Astrocyte (in vitro differentiated cells and primary cell): ENCODE measurements at regions not wholly inside any gene's neighbourhood (a gene's known extent, or its start where the extent isn't known, plus 50 kb on each side); places are given as distances from the start of the nearest gene placed in this dataset.

Experiments
- DNase-seq: peaks from one replicate; pipeline ENCODE4 v3.0.0-alpha.2; 2010; ENCODE audit warnings: low read depth
- FAIRE-seq: peaks from 2 replicates; lab custom pipeline; 2011; peaks lifted over from hg19 to GRCh38; lab: Jason Lieb, UNC
- H2AFZ ChIP-seq: 2 replicates; pipeline ENCODE4 v1.6.0; 2012; ENCODE audit warnings: low read depth, low read length, inconsistent platforms
- H3K27ac ChIP-seq: 2 replicates; pipeline ENCODE4 v1.5.1; 2011; ENCODE audit warnings: low read depth, low read length, inconsistent platforms
- H3K27me3 ChIP-seq: 2 replicates; pipeline ENCODE4 v1.6.0; 2011; ENCODE audit warnings: low read length, inconsistent platforms; ENCODE audit not compliant: insufficient read depth
- H3K36me3 ChIP-seq: 2 replicates; pipeline ENCODE4 v1.5.1; 2011; ENCODE audit warnings: low read length, inconsistent platforms; ENCODE audit not compliant: insufficient read depth
- H3K4me1 ChIP-seq: 2 replicates; pipeline ENCODE4 v1.5.1; 2011; ENCODE audit warnings: low read length, inconsistent platforms; ENCODE audit not compliant: insufficient read depth
- H3K4me2 ChIP-seq: 2 replicates; pipeline ENCODE4 v1.6.0; 2012; ENCODE audit warnings: low read length, inconsistent platforms
- H3K4me3 ChIP-seq: 2 replicates; pipeline ENCODE4 v1.5.1; 2011; ENCODE audit warnings: low read depth, mild to moderate bottlenecking, low read length, inconsistent platforms; ENCODE audit not compliant: insufficient read depth
- H3K79me2 ChIP-seq: 2 replicates; pipeline ENCODE4 v1.6.0; 2012; ENCODE audit warnings: mild to moderate bottlenecking, low read length, inconsistent platforms; ENCODE audit not compliant: insufficient read depth
- H3K9ac ChIP-seq: 2 replicates; pipeline ENCODE4 v1.6.0; 2012; ENCODE audit warnings: mild to moderate bottlenecking, low read length, inconsistent platforms
- H3K9me3 ChIP-seq: 2 replicates; pipeline ENCODE4 v1.5.1; 2012; ENCODE audit warnings: low read depth, mild to moderate bottlenecking, low read length, inconsistent platforms; ENCODE audit not compliant: insufficient read depth
- H4K20me1 ChIP-seq: 2 replicates; pipeline ENCODE4 v1.6.0; 2012; ENCODE audit warnings: low read length, inconsistent platforms; ENCODE audit not compliant: insufficient read depth
- H3K27ac Mint-ChIP-seq: one replicate; pipeline ENCODE4 v1.8.0; 2021; ENCODE audit warnings: mild to moderate bottlenecking, mixed read lengths; ENCODE audit not compliant: unreplicated experiment
- H3K27me3 Mint-ChIP-seq: one replicate; pipeline ENCODE4 v1.8.0; 2021; ENCODE audit warnings: low read depth, mixed read lengths; ENCODE audit not compliant: unreplicated experiment
- H3K36me3 Mint-ChIP-seq: one replicate; pipeline ENCODE4 v1.8.0; 2021; ENCODE audit warnings: low read depth, mixed read lengths; ENCODE audit not compliant: unreplicated experiment
- H3K4me1 Mint-ChIP-seq: one replicate; pipeline ENCODE4 v1.8.0; 2021; ENCODE audit warnings: low read depth, mixed read lengths; ENCODE audit not compliant: unreplicated experiment
- H3K4me3 Mint-ChIP-seq: one replicate; pipeline ENCODE4 v1.8.0; 2021; ENCODE audit warnings: mild to moderate bottlenecking, moderate library complexity, mixed read lengths; ENCODE audit not compliant: unreplicated experiment
- H3K9me3 Mint-ChIP-seq: one replicate; pipeline ENCODE4 v1.8.0; 2021; ENCODE audit warnings: mild to moderate bottlenecking, mixed read lengths; ENCODE audit not compliant: unreplicated experiment
- EZH2 ChIP-seq: IDR thresholded peaks from 2 replicates; pipeline ENCODE4 v1.6.1; 2012; ENCODE audit warnings: mild to moderate bottlenecking, low read length, inconsistent platforms; ENCODE audit not compliant: insufficient read depth
- TF ChIP-seq, protein P1 (sequence below): IDR thresholded peaks from 2 replicates; pipeline ENCODE4 v1.5.1; 2011; ENCODE audit warnings: low read depth, mild to moderate bottlenecking, inconsistent platforms, low read length, moderate library complexity; ENCODE audit not compliant: insufficient read depth

DNA sequence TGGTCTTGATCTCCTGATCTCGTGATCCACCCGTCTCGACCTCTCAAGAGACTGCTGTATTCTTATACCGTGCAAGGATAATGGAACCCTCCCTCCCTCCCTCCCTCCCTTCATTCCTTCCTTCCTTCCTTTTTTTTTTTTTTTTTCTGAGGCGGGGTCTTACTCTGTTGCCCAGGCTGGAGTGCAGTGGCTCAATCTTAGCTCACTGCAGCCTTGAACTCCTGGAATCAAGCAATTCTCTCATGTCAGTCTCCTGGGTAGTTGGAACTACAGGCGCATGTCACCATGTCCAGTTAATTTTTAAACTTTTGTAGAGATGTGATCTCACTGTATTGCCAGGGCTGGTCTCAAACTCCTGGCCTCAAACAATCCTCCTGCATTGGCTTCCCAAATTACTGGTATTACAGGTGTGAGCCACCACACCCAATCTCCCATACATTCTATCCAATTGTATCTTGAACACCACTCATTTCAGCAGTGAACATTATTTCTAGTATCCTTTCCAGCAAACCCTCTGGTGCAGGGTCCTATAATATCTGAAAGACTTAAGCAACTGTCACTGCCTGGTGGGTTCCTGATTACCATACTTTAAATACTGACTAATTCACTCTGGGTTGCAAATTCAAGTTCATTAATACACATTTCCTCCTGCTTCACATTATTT, 210.0 kb upstream of the ZNF217 start:
- Mint-ChIP-seq H3K36me3 (no peaks in the 10 kb centered on the region), H3K4me3 (no peak overlapping the region), H3K4me1 (peaks cover 3% of the 10 kb centered on the region), H3K9me3 (no peaks in the 10 kb centered on the region), H3K27me3 (no peaks in the 10 kb centered on the region), H3K27ac (no peak overlapping the region)
- Histone ChIP-seq H3K9me3 (no peaks in the 10 kb centered on the region), H3K4me3 (no peak overlapping the region), H3K4me2 (no peak overlapping the region), H3K27ac (no peak overlapping the region), H2AFZ (no peak overlapping the region), H3K27me3 (no peaks in the 10 kb centered on the region), H3K36me3 (no peaks in the 10 kb centered on the region), H3K4me1 (peaks cover 9% of the 10 kb centered on the region), H3K79me2 (no peaks in the 10 kb centered on the region), H4K20me1 (no peaks in the 10 kb centered on the region), H3K9ac (no peak overlapping the region)
- TF ChIP-seq, protein P1, sequence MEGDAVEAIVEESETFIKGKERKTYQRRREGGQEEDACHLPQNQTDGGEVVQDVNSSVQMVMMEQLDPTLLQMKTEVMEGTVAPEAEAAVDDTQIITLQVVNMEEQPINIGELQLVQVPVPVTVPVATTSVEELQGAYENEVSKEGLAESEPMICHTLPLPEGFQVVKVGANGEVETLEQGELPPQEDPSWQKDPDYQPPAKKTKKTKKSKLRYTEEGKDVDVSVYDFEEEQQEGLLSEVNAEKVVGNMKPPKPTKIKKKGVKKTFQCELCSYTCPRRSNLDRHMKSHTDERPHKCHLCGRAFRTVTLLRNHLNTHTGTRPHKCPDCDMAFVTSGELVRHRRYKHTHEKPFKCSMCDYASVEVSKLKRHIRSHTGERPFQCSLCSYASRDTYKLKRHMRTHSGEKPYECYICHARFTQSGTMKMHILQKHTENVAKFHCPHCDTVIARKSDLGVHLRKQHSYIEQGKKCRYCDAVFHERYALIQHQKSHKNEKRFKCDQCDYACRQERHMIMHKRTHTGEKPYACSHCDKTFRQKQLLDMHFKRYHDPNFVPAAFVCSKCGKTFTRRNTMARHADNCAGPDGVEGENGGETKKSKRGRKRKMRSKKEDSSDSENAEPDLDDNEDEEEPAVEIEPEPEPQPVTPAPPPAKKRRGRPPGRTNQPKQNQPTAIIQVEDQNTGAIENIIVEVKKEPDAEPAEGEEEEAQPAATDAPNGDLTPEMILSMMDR: no peak
- no peak for TF ChIP-seq EZH2
- no peak for FAIRE-seq
- no peak for DNase-seq

DNA sequence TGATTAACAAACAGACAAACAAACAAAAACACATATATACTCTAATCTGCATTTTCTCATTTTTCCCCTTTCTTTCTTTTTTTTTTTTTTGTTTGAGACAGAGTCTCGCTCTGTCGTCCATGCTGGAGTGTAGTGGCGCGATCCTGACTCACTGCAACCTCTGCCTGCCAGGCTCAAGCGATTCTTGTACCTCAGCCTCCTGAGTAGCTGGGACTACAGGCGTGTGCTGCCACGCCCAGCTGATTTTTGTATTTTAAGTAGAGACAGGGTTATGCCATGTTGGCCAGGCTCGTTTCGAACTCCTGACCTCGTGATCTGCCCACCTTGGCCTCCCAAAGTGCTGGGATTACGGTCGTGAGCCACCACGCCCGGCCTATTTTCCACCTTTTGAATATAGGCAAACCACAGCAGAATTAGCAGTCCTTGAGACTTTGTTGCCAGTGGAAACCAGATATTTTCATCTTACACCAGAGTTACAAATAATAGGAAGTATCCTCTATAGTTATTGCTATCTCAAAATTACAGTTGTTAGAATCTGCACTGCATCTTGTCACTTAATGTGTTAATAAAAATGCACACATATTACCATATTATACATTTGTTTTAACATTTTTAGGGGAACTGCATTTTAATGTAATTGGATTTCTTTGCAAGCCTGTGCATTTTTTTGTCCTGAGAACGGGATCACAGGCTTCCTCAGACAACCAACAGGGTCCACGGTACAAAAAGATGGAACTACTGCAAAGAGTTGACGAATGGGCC, 208.2 kb upstream of the ZNF217 start:
- H2AFZ ChIP-seq: no peak overlapping the region
- H3K4me3 ChIP-seq: no peak overlapping the region
- Mint-ChIP-seq H3K36me3 (no peaks in the 10 kb centered on the region), H3K27me3 (no peaks in the 10 kb centered on the region), H3K9me3 (peaks cover 2% of the 10 kb centered on the region), H3K27ac (no peak overlapping the region), H3K4me1 (peaks cover 3% of the 10 kb centered on the region), H3K4me3 (no peak overlapping the region)
- no peaks in the 10 kb centered on the region for H3K79me2 ChIP-seq
- no peak overlapping the region for H3K9ac ChIP-seq
- no peaks in the 10 kb centered on the region for H3K36me3 ChIP-seq
- H3K4me2 ChIP-seq: no peak overlapping the region
- FAIRE-seq (no peak), DNase-seq (no peak)
- no peaks in the 10 kb centered on the region for H3K9me3 ChIP-seq
- H3K27me3 ChIP-seq: no peaks in the 10 kb centered on the region
- TF ChIP-seq, protein P1: no peak
- TF ChIP-seq EZH2: no peak
- no peak overlapping the region for H3K27ac ChIP-seq
- peaks cover 9% of the 10 kb centered on the region for H3K4me1 ChIP-seq
- H4K20me1 ChIP-seq: no peaks in the 10 kb centered on the region
